Fibroblast of lung (primary cell): ENCODE measurements at regions not wholly inside any gene's neighbourhood (a gene's known extent, or its start where the extent isn't known, plus 50 kb on each side); places are given as distances from the start of the nearest gene placed in this dataset.

ENCODE experiments used
- DNase-seq, 2 donors: peaks; one replicate each; pipeline versions ENCODE4 v3.0.0 to v3.0.0-alpha.2; 2010; ENCODE audit warnings: low read depth in 2 of 2
- H2AFZ ChIP-seq: 2 replicates; pipeline ENCODE4 v1.5.1; 2012; ENCODE audit warnings: low read length, control low read depth, inconsistent platforms
- H3K27ac ChIP-seq: 2 replicates; pipeline ENCODE4 v1.5.1; 2011; ENCODE audit warnings: low read length, control low read depth; ENCODE audit not compliant: insufficient read depth
- H3K27me3 ChIP-seq: 2 replicates; pipeline ENCODE4 v1.5.1; 2011; ENCODE audit warnings: mild to moderate bottlenecking, low read length; ENCODE audit not compliant: control insufficient read depth, insufficient read depth
- H3K36me3 ChIP-seq: 2 replicates; pipeline ENCODE4 v1.5.1; 2011; ENCODE audit warnings: low read length; ENCODE audit not compliant: control insufficient read depth, insufficient read depth
- H3K4me1 ChIP-seq: 2 replicates; pipeline ENCODE4 v1.5.1; 2011; ENCODE audit warnings: low read length; ENCODE audit not compliant: control insufficient read depth, insufficient read depth; ENCODE audit errors: extremely low read depth
- H3K4me2 ChIP-seq: 2 replicates; pipeline ENCODE4 v1.5.1; 2011; ENCODE audit warnings: low read length, control low read depth; ENCODE audit not compliant: insufficient read depth; ENCODE audit errors: extremely low read depth
- H3K4me3 ChIP-seq, 4 experiments: fragments of 200-600 bp in 1 of 4; sonication (generic) in 1 of 4; replicated peaks in 1 of 4; 2 replicates each; pipeline ENCODE4 v1.5.1; 2011 to 2016; ENCODE audit warnings: low read length in 4 of 4, low read depth in 3 of 4, mild to moderate bottlenecking in 3 of 4, control low read depth in 2 of 4, inconsistent platforms in 1 of 4, mixed read lengths in 1 of 4; ENCODE audit not compliant: insufficient read depth in 1 of 4; ENCODE audit errors: control extremely low read depth in 1 of 4
- H3K79me2 ChIP-seq: 2 replicates; pipeline ENCODE4 v1.5.1; 2012; ENCODE audit warnings: mild to moderate bottlenecking, low read length, inconsistent platforms; ENCODE audit not compliant: control insufficient read depth, insufficient read depth
- H3K9ac ChIP-seq: 2 replicates; pipeline ENCODE4 v1.5.1; 2011; ENCODE audit warnings: mild to moderate bottlenecking, low read length, control low read depth; ENCODE audit not compliant: insufficient read depth
- H3K9me3 ChIP-seq: 2 replicates; pipeline ENCODE4 v1.5.1; 2012; ENCODE audit warnings: low read depth, low read length; ENCODE audit not compliant: control insufficient read depth, insufficient read depth
- H4K20me1 ChIP-seq: 2 replicates; pipeline ENCODE4 v1.5.1; 2011; ENCODE audit warnings: low read length; ENCODE audit not compliant: control insufficient read depth, insufficient read depth; ENCODE audit errors: extremely low read depth
- CTCF ChIP-seq, 2 donors: IDR thresholded peaks in 1 of 2; conservative IDR thresholded peaks in 1 of 2; 1 replicate in 1 of 2; 2 replicates in 1 of 2; pipeline ENCODE4 v1.5.1; 2011 to 2012; ENCODE audit warnings: low read length in 2 of 2, control low read depth in 1 of 2, inconsistent platforms in 1 of 2, low read depth in 1 of 2, mild to moderate bottlenecking in 1 of 2
- EZH2 ChIP-seq: IDR thresholded peaks from 2 replicates; pipeline ENCODE4 v1.5.1; 2012; ENCODE audit warnings: low read length, control low read depth, mild to moderate bottlenecking; ENCODE audit errors: missing control alignments

GRCh38 chr5:101585366-101585765 is 682.3 kb upstream of the ST8SIA4 start:
- Histone ChIP-seq H3K36me3 (no peaks in the 10 kb centered on the region), H3K9me3 (no peaks in the 10 kb centered on the region), H4K20me1 (no peaks in the 10 kb centered on the region), H3K4me1 (no peaks in the 10 kb centered on the region), H3K9ac (no peak overlapping the region), H3K4me2 (no peak overlapping the region), H3K27ac (no peak overlapping the region), H3K79me2 (no peaks in the 10 kb centered on the region), H3K4me3 (no peak overlapping the region), H2AFZ (no peak overlapping the region), H3K27me3 (no peaks in the 10 kb centered on the region)
- DNase-seq: peak in 1 of 2 donors; percentile 23
- TF ChIP-seq EZH2 (no peak), CTCF (conservative IDR thresholded peaks at IDR 0.05 in 1 of 2, IDR thresholded peaks at IDR 0.05 in 1 of 2; ENCODE audit: low read depth in 1 of 2, low read length in 2 of 2) (no peak)

- Histone ChIP-seq H3K79me2 (no peaks in the 10 kb centered on the region), H3K4me3 (no peak overlapping the region), H3K9me3 (no peaks in the 10 kb centered on the region), H3K4me2 (no peak overlapping the region), H3K27me3 (no peaks in the 10 kb centered on the region), H4K20me1 (no peaks in the 10 kb centered on the region), H3K9ac (no peak overlapping the region), H3K27ac (no peak overlapping the region), H3K36me3 (no peaks in the 10 kb centered on the region), H2AFZ (no peak overlapping the region), H3K4me1 (no peaks in the 10 kb centered on the region)
- DNase-seq: peak in 1 of 2 donors; percentile 71
- TF ChIP-seq CTCF (conservative IDR thresholded peaks at IDR 0.05 in 1 of 2, IDR thresholded peaks at IDR 0.05 in 1 of 2; ENCODE audit: low read depth in 1 of 2, low read length in 2 of 2): no peak
- no peak for TF ChIP-seq EZH2
These were observed 677.5 kb upstream of the ST8SIA4 start for GRCh38 chr5:101580591-101580990.

- Histone ChIP-seq H3K9me3 (no peaks in the 10 kb centered on the region), H3K9ac (no peak overlapping the region), H3K4me3 (no peak overlapping the region), H3K27ac (no peak overlapping the region), H4K20me1 (no peaks in the 10 kb centered on the region), H3K27me3 (no peaks in the 10 kb centered on the region), H2AFZ (no peak overlapping the region), H3K79me2 (no peaks in the 10 kb centered on the region), H3K4me1 (no peaks in the 10 kb centered on the region), H3K4me2 (no peak overlapping the region), H3K36me3 (no peaks in the 10 kb centered on the region)
- DNase-seq: no peak
- no peak for TF ChIP-seq CTCF (conservative IDR thresholded peaks at IDR 0.05 in 1 of 2, IDR thresholded peaks at IDR 0.05 in 1 of 2; ENCODE audit: low read depth in 1 of 2, low read length in 2 of 2)
- no peak for TF ChIP-seq EZH2
These were observed 670.9 kb upstream of the ST8SIA4 start for GRCh38 chr5:101574017-101574416.
